BJ (cell line): ENCODE measurements at regions not wholly inside any gene's neighbourhood (a gene's known extent, or its start where the extent isn't known, plus 50 kb on each side); places are given as distances from the start of the nearest gene placed in this dataset.

Source experiments
- CTCF ChIA-PET: fragments of 350-600 bp; formaldehyde crosslinking; extraction: SDS; loops from one replicate; lab custom pipeline; 2021; ENCODE audit warnings: antibody characterized with exemption, inconsistent platforms; lab: Yijun Ruan, JAX
- POLR2A ChIA-PET: fragments of 300-600 bp; sonication (Branson Sonifier 250); formaldehyde crosslinking; extraction: SDS; loops from one replicate; lab custom pipeline; 2021; ENCODE audit warnings: antibody characterized with exemption; lab: Charles Lee
- DNase-seq: peaks from one replicate; pipeline ENCODE4 v3.0.0-alpha.2; 2011; ENCODE audit warnings: low read depth
- H3K27me3 ChIP-seq: 2 replicates; pipeline ENCODE4 v1.6.0; 2011; ENCODE audit warnings: low read length; ENCODE audit not compliant: control insufficient read depth, insufficient read depth
- H3K36me3 ChIP-seq: 2 replicates; pipeline ENCODE4 v1.5.1; 2011; ENCODE audit warnings: low read length; ENCODE audit not compliant: control insufficient read depth, insufficient read depth
- H3K4me3 ChIP-seq: 2 replicates; pipeline ENCODE4 v1.5.1; 2011; ENCODE audit warnings: low read depth, mild to moderate bottlenecking, control low read depth, low read length
- CTCF ChIP-seq: IDR thresholded peaks from 2 replicates; pipeline ENCODE4 v1.5.1; 2011; ENCODE audit warnings: low read depth, mild to moderate bottlenecking, control low read depth, inconsistent platforms, low read length, moderate library complexity; ENCODE audit not compliant: insufficient read depth

DNA sequence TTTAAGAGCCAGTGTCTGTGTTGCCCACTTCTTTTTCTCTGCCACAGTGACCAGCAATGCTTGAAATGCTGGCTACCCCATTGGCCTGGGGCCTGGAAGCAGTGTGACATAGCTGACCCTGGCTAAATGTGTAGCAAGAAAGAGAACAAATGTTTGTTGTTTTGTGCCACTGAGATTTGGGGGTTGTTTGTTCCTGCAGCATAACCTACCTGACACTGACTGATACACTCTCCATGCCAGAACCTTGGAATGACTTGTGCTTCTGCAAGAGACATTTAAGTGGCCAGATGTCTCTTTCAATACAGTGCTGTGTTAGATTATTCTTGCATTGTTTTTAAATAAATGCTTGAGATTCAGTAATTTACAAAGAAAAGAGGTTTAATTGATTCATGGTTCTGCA is 411.5 kb downstream of the TYW1 start:
- TF ChIP-seq CTCF: no peak
- POLR2A ChIA-PET: no interaction called here
- CTCF ChIA-PET: no interaction called here
- no peaks in the 10 kb centered on the region for H3K27me3 ChIP-seq
- no peaks in the 10 kb centered on the region for H3K36me3 ChIP-seq
- H3K4me3 ChIP-seq: no peak overlapping the region
- DNase-seq: no peak

- H3K27me3 ChIP-seq: no peaks in the 10 kb centered on the region
- H3K36me3 ChIP-seq: no peaks in the 10 kb centered on the region
- CTCF ChIA-PET: interaction anchor here (0.5 kb wide), 1 partner anchor 35 kb away, joined by 3 read pairs; no protein-coding TSS in a partner anchor
- POLR2A ChIA-PET: no interaction called here
- no peak for TF ChIP-seq CTCF
- DNase-seq: no peak
- no peak overlapping the region for H3K4me3 ChIP-seq
Measured at GRCh38 chr7:67413670-67414069, 417.0 kb downstream of the TYW1 start.

DNA sequence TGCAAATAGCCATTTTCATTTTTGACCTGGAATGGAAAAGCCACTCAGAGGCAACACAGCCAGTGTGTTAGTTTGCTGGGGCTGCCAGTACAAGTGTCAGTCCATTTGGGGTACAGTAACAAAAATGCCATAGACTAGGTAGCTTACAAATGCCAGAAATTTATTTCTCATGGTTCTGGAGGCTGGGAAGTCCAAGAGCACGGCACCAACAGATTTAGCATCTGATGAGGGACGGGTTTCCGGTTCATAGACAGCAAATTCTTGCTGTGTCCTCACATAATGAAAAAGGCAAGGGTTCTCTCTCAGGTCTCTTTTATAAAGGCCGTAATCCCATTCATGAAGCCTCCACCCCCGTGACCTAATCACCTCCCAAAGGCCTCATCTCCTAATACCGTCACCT is 418.2 kb downstream of the TYW1 start:
- DNase-seq: no peak
- ChIA-PET POLR2A (no interaction called here), CTCF (no interaction called here)
- TF ChIP-seq CTCF: no peak
- no peaks in the 10 kb centered on the region for H3K27me3 ChIP-seq
- H3K36me3 ChIP-seq: no peaks in the 10 kb centered on the region
- H3K4me3 ChIP-seq: no peak overlapping the region

DNA sequence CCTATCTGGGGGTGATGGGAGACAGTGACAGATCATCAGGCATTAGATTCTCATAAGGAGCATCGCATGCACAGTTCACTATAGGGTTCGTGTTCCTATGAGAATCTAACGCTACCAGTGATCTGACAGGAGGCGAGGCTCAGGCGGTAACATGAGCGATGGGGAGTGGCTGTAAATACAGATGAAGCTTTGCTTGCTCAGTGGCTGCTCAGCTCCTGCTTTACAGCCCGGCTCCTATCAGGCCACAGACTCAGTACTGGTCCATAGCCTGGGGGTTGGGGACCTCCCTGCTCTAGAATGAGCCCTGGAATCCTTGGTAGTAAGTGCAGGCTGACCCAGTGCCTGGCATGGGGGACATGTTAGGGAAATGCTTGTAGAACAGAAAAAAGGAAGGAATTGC is 426.0 kb downstream of the TYW1 start:
- no peak for TF ChIP-seq CTCF
- H3K4me3 ChIP-seq: no peak overlapping the region
- ChIA-PET POLR2A (no interaction called here), CTCF (no interaction called here)
- no peaks in the 10 kb centered on the region for H3K27me3 ChIP-seq
- H3K36me3 ChIP-seq: no peaks in the 10 kb centered on the region
- no peak for DNase-seq

DNA sequence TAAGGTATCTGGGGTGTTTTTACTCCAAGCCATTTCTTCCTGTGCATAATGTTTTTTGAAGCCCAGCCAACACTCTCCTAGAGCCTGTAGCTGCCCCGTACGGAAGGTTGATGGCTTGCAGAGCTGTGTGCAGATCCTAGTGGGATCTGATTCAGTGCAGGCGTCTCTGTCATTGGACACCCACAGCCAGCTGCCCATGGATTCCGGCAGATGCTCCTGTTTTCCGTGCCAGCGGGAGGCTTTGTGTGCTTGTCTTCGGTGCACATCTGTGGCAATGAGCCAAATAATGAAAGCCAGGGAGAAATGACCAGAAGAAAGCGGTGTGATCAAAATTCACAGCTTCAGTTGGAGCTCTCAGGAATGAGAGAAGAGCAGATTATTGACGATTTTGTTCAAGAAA is 426.4 kb downstream of the TYW1 start:
- DNase-seq: no peak
- H3K36me3 ChIP-seq: no peaks in the 10 kb centered on the region
- no peak overlapping the region for H3K4me3 ChIP-seq
- CTCF ChIA-PET: no interaction called here
- TF ChIP-seq CTCF: no peak
- POLR2A ChIA-PET: no interaction called here
- no peaks in the 10 kb centered on the region for H3K27me3 ChIP-seq
